Dedifferentiated amniotic fluid mesenchymal stem cell (primary cell): ENCODE measurements at regions not wholly inside any gene's neighbourhood (a gene's known extent, or its start where the extent isn't known, plus 50 kb on each side); places are given as distances from the start of the nearest gene placed in this dataset.

Experiments used
- DNase-seq: peaks from one replicate; pipeline ENCODE4 v3.0.0-alpha.2; 2016; ENCODE audit errors: extremely low spot score

GRCh38 chr2:46831051-46831868, 84.3 kb downstream of the MCFD2 start:
- peak; percentile 53 for DNase-seq

GRCh38 chr2:46829231-46829995, 86.2 kb downstream of the MCFD2 start:
- no peak for DNase-seq

- DNase-seq = no peak
Observed at GRCh38 chr2:46828491-46829230, 86.9 kb downstream of the MCFD2 start.

- no peak for DNase-seq
Observed at GRCh38 chr2:46828135-46828438, 87.5 kb downstream of the MCFD2 start.

DNA sequence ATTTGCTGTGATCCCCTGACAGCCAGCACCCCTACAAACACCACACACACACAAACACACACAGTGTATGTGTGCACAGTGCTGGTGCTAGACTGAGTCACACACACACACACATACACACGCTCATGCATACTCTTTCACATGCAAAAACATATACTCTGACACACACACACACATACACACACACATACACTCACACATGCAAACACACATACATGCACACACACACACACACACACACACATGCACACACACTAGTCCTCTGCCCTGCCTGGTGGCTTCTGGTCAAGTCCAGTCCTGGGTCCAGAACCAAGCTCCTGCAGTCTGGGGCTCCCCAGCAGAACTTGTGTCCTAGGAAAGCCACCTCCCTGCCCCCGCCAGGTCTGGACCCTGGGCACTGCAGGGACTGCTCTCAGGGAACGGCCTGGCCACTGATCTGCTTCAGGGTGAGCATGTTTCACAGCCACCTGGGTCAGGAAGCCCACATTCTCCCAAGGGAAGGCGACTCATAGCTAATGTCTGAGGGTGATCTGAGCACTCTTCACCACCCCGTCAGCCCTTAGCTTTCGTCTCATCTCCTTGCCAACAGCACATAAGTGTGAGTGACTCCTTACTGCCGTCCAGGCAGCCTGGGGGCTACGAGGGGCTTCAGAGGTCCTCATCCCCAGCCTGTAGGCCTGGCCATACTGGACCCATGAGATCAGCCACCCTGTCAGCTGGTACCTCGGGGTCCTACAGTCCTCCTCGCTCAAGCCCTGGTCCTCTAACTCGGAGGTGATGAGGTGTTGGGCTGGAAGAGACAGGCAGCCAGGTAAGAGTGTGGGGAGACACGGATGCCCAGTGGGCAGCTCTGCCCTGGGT, 88.1 kb downstream of the MCFD2 start:
- no peak for DNase-seq

DNA sequence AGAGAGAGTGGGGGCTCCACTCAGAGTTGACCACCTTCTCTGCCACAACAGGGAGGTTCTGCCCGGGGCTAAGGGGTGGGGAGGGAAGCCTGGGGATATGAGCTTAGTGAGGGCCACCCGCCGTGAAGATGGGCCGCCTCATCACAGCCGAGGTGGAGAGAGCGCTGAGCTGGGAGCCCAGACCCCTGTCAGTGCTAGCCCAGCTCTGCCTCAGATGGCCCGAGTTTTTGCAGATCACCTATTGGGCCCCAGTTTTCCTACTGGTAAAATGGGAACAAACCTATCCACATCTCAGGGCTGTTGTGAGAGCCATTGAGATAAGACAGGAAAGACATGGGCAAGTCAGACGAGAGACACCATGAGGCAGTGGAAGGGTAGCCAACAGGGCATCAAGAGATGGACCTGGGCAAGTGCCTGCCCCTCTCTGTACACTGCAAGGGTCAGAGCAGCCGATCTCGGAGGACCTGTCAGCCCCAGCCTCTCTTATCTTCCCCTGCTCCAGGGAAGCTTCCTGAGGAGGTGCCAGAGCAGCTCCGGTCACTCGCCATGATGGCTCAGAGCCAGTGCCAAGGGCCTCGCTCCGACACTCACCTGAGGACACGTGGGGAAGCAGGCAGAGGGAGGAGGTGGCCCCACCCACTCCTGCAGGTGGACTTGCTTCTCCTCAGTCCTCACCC, 88.9 kb downstream of the MCFD2 start:
- DNase-seq = no peak

DNA sequence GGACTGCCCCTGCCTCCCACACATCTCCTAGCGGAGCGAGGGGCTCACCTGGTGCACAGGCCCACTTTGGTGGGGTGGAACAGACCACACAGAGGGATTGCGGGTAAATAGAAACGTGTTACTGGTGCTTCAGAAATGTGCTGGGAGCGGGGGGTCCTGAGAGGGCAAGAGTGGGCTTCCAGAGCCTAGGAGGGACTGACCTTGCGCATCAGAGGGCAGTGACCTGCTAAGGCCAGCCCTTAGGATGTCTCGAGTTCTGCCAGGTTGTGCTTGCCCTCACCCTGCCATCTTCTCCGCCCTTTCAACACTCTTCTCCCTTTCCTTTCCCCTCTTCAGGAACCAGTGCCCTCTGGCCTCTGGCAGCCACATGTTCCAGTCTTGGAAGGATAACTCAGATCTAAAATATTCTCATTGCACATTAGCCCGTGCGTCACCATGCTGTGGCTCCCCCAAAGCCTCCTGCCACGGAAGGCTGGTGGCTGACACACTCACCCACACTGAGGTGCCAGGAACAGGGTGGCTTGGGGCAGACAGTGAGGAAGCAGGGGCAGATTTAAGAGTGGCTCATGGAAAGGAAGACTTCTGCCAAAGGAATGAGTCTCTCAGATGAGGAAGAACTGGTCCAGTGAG, 89.6 kb downstream of the MCFD2 start:
- no peak for DNase-seq

GRCh38 chr2:46825231-46825938, 90.2 kb downstream of the MCFD2 start:
- DNase-seq = no peak

- no peak for DNase-seq
Observed at GRCh38 chr2:46824611-46825010, 91.0 kb downstream of the MCFD2 start.

GRCh38 chr2:46821600-46821999, 94.0 kb downstream of the MCFD2 start:
- DNase-seq = no peak

DNA sequence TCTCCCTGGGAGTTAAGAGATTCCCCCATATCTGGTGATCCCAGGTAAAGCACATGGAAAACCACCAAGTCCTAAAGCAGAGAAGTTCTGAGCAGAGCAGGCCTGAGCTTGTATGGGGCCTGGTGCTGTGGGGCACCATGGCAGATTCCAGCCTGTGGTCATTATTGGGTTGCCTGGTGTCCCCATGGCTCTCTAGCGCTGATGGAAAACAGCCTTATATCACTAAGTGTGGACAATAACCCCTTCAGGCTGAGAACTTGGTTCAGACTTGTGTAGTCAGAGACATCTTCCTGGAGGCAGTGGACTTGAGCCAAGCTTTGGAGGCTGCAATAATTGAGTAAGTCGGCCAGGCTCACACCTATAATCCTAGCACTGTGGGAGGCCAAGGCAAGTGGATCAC, 96.8 kb downstream of the MCFD2 start:
- no peak for DNase-seq

GRCh38 chr2:46818141-46818621, 97.4 kb downstream of the MCFD2 start:
- DNase-seq = no peak

- no peak for DNase-seq
Observed at GRCh38 chr2:46816846-46817726, 98.5 kb downstream of the MCFD2 start.

- no peak for DNase-seq
Observed at GRCh38 chr2:46816151-46816845, 99.3 kb downstream of the MCFD2 start.

DNA sequence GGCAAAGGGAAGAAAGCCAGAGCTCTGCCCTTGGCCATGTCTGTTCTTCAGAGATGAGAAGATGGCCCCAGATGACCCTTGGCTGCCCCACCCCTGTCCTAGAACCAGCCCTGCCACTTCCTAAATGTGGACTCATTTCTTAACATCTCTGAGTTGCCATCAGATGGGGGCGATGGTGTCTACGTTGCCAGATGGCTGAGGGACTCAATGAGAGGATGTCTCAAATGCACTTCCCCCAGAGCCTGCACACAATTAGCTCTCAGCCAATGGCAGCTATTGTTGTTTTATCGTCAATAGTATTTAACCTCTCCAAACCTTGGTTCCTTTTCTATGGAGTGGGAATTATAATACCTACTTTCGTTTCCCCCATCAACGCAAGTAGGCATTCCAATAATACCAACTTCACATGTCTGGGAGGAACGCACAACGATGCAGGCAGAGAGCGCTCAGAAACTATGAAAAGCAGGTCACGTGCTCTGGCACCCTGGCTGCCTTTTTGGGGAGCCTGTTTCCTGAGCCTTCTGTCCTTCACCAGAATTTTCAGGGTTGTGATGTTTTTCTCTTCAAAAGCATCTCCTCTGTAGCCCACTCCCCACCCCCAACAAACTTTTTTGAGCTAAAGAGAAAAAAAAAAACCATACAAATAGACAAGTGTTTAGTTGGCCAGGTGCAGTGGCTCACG, 100.3 kb downstream of the MCFD2 start:
- no peak for DNase-seq

GRCh38 chr2:46814160-46814961, 101.2 kb downstream of the MCFD2 start:
- no peak for DNase-seq

GRCh38 chr2:46813680-46814079, 101.9 kb downstream of the MCFD2 start:
- DNase-seq = no peak
